Activated CD4-positive, alpha-beta memory T cell treated with anti-CD3 and anti-CD28 coated beads, Interleukin-2, amount 10 ng/mL, durations not matched to agents 7 days and 5 days (primary cell): ENCODE measurements at regions not wholly inside any gene's neighbourhood (a gene's known extent, or its start where the extent isn't known, plus 50 kb on each side); places are given as distances from the start of the nearest gene placed in this dataset.
"Not testable (repeated sequence)": the region's sequence is repeated elsewhere in the genome, so short reads cannot be mapped to it uniquely, and the experiment has no call there.

ENCODE experiments used
- CTCF ChIA-PET: fragments of 350-600 bp; sonication (Branson Sonifier 250); formaldehyde crosslinking; loops from one replicate; lab custom pipeline; 2021; ENCODE audit warnings: antibody characterized with exemption, inconsistent platforms; lab: Charles Lee
- POLR2A ChIA-PET: fragments of 350-600 bp; sonication (Branson Sonifier 250); formaldehyde crosslinking; loops from one replicate; lab custom pipeline; 2021; ENCODE audit warnings: antibody characterized with exemption; lab: Charles Lee
- DNase-seq: peaks from one replicate; pipeline ENCODE4 v3.0.0-alpha.2; 2020
- H3K27ac Mint-ChIP-seq: one replicate; pipeline ENCODE4 v1.8.0; 2021; ENCODE audit warnings: mild to moderate bottlenecking, mixed read lengths
- H3K27me3 Mint-ChIP-seq: one replicate; pipeline ENCODE4 v1.8.0; 2021; ENCODE audit warnings: mixed read lengths
- H3K36me3 Mint-ChIP-seq: one replicate; pipeline ENCODE4 v1.8.0; 2021; ENCODE audit warnings: low read depth, mixed read lengths
- H3K4me1 Mint-ChIP-seq: one replicate; pipeline ENCODE4 v1.8.0; 2021; ENCODE audit warnings: mixed read lengths
- H3K4me3 Mint-ChIP-seq: one replicate; pipeline ENCODE4 v1.8.0; 2021; ENCODE audit warnings: mild to moderate bottlenecking, mixed read lengths
- H3K9me3 Mint-ChIP-seq: one replicate; pipeline ENCODE4 v1.8.0; 2021; ENCODE audit warnings: mixed read lengths

DNA sequence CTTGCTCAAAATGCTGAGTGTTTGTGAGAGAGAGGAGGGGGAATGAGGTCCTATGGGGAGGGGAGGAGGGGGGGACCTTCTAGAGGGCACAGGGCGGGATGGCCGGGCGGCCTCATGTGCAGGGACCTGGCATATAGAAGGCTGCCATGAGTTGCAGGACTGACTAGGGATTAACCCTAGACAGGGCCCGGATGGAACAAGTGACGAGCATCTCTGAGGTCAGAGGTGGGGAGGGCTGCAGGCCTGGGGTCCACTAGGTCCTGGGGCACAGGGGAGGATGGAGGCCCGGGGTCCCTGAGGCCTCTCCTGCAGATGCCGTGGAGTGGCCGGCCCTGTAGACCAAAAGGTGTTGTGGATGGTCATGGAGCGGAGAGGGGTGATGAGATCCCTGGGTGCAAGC is 104.0 kb upstream of the EIF5 start:
- Mint-ChIP-seq H3K4me1 (no peaks in the 10 kb centered on the region), H3K27ac (no peak overlapping the region), H3K36me3 (no peaks in the 10 kb centered on the region), H3K4me3 (no peak overlapping the region), H3K27me3 (peaks cover 5% of the 10 kb centered on the region), H3K9me3 (no peaks in the 10 kb centered on the region)
- POLR2A ChIA-PET = no interaction called here
- DNase-seq = no peak
- CTCF ChIA-PET = no interaction called here

DNA sequence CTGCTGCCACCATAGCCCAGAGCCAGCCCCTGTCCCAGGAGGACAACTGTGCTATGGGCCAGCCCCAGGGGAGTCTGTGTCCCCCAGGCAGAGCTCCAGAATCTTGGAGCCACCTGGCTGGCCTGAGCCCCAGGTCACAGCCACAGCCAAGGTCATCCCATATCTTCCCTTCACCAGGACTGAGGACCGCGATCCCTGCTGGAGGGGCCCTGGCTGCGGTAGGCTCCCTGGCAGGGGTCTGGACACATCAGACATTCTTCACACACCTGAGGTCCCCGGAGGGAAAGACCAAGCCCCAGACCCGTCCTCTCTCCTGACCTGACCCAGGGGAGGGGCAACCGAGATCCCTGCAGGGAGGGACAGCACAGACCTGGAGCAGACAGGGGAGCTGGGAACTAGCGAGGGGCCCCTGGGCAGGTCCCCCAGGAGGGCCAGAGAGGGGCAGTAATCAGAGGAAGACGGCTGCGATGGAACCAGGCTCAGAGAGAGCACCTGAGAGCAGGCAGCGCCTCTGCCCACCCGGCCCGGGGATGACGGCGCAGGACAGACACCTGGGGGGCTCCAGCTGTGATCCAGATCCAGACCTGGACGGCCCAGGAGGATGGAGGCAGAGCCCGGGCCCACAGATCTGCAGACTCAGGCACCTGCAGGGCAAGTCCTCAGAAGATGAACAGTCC is 103.2 kb upstream of the EIF5 start:
- Mint-ChIP-seq H3K4me3 (no peak overlapping the region), H3K27ac (no peak overlapping the region), H3K36me3 (no peaks in the 10 kb centered on the region), H3K4me1 (no peaks in the 10 kb centered on the region), H3K27me3 (peaks cover 10% of the 10 kb centered on the region), H3K9me3 (no peaks in the 10 kb centered on the region)
- POLR2A ChIA-PET = no interaction called here
- DNase-seq = no peak
- CTCF ChIA-PET = no interaction called here

- no peaks in the 10 kb centered on the region for H3K36me3 Mint-ChIP-seq
- POLR2A ChIA-PET = no interaction called here
- H3K9me3 Mint-ChIP-seq = no peaks in the 10 kb centered on the region
- peaks cover 13% of the 10 kb centered on the region for H3K27me3 Mint-ChIP-seq
- CTCF ChIA-PET = no interaction called here
- no peaks in the 10 kb centered on the region for H3K4me1 Mint-ChIP-seq
- DNase-seq = no peak
- H3K4me3 Mint-ChIP-seq = no peak overlapping the region
- H3K27ac Mint-ChIP-seq = no peak overlapping the region
Observed at GRCh38 chr14:103231376-103232019, 102.5 kb upstream of the EIF5 start.

- no peaks in the 10 kb centered on the region for H3K9me3 Mint-ChIP-seq
- H3K27ac Mint-ChIP-seq = no peak overlapping the region
- ChIA-PET CTCF (no interaction called here), POLR2A (no interaction called here)
- DNase-seq = no peak
- no peak overlapping the region for H3K4me3 Mint-ChIP-seq
- H3K27me3 Mint-ChIP-seq = peaks cover 15% of the 10 kb centered on the region
- H3K36me3 Mint-ChIP-seq = no peaks in the 10 kb centered on the region
- H3K4me1 Mint-ChIP-seq = no peaks in the 10 kb centered on the region
Observed at GRCh38 chr14:103232031-103232808, 101.8 kb upstream of the EIF5 start.

DNA sequence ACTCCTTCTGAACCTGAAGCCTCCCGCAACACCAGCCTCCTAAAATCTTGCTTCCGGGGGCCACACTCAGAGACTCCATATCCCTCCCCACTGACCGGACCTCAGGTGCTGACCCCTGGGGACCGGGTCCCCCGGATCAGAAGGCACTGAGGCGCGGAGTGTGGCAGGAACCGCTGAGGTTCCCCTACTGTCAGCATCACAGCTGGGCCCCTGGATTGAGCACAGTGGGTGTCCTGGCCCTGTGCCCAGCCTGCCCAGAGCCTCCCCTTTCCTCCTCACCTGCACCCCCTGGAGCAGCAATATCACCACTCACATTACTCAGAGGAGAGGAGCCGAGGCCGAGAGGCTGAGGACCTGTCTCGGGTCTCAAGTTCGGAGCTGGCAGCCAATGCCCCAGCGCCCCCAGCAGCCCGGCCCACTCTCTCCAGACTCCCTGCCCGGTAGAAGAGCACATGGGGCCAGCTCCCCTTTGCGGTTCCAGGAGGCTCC is 101.2 kb upstream of the EIF5 start:
- DNase-seq = no peak
- Mint-ChIP-seq H3K4me1 (no peaks in the 10 kb centered on the region), H3K36me3 (no peaks in the 10 kb centered on the region), H3K27me3 (peaks cover 17% of the 10 kb centered on the region), H3K27ac (no peak overlapping the region), H3K4me3 (no peak overlapping the region), H3K9me3 (peaks cover 1% of the 10 kb centered on the region)
- CTCF ChIA-PET = no interaction called here
- POLR2A ChIA-PET = no interaction called here

GRCh38 chr14:103233328-103233727 is 100.7 kb upstream of the EIF5 start:
- DNase-seq = no peak
- peaks cover 6% of the 10 kb centered on the region for H3K9me3 Mint-ChIP-seq
- peaks cover 17% of the 10 kb centered on the region for H3K27me3 Mint-ChIP-seq
- ChIA-PET POLR2A (no interaction called here), CTCF (no interaction called here)
- no peak overlapping the region for H3K27ac Mint-ChIP-seq
- H3K4me1 Mint-ChIP-seq = no peaks in the 10 kb centered on the region
- H3K36me3 Mint-ChIP-seq = no peaks in the 10 kb centered on the region
- no peak overlapping the region for H3K4me3 Mint-ChIP-seq

DNA sequence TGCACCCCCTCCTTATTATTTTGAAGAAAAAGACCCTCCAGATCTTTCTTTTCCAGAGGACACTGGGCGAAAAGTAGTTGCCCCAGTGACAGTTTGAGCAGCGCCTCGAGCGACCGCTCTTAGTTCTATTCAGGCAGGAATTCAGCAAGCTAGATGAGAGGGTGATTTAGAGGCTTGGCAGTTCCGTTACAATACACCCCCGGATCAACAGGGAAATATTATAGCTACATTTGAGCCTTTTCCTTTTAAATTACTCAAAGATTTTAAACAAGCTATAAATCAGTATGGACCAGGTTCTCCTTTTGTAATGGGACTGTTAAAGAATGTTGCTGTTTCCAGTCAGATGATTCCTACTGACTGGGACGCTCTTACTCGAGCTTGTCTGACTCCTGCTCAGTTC is 99.2 kb upstream of the EIF5 start:
- H3K9me3 Mint-ChIP-seq = peaks cover 17% of the 10 kb centered on the region
- H3K4me3 Mint-ChIP-seq, H3K27ac Mint-ChIP-seq, POLR2A ChIA-PET, DNase-seq, H3K4me1 Mint-ChIP-seq, H3K36me3 Mint-ChIP-seq: not testable (repeated sequence)
- CTCF ChIA-PET = interaction anchor here (1.0 kb wide), 2 partner anchors 51 to 160 kb away, joined by 3 read pairs; no protein-coding TSS in a partner anchor
- H3K27me3 Mint-ChIP-seq = peaks cover 17% of the 10 kb centered on the region

DNA sequence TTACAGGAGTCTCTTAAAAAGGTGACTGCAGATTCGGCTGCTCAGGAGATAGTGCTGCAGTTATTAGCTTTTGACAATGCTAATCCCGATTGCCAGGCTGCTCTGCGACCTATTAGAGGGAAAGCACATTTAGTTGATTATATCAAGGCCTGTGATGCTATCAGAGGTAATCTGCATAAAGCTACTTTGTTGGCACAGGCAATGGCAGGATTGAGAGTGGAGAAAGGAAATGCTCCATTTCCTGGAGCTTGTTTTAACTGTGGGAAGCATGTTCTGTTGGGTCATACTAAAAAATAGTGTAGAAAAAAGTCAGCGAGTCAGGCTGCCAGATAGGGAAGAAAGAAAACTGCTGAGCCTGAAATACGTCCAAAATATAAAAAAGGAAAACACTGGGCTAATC is 98.5 kb upstream of the EIF5 start:
- H3K36me3 Mint-ChIP-seq, H3K27ac Mint-ChIP-seq, H3K4me3 Mint-ChIP-seq, H3K4me1 Mint-ChIP-seq, DNase-seq, POLR2A ChIA-PET: not testable (repeated sequence)
- peaks cover 17% of the 10 kb centered on the region for H3K9me3 Mint-ChIP-seq
- CTCF ChIA-PET = interaction anchor here (1.0 kb wide), 1 partner anchor 160 kb away, joined by 3 read pairs; no protein-coding TSS in a partner anchor
- peaks cover 17% of the 10 kb centered on the region for H3K27me3 Mint-ChIP-seq

GRCh38 chr14:103239751-103240150 is 94.3 kb upstream of the EIF5 start:
- no peak overlapping the region for H3K27ac Mint-ChIP-seq
- ChIA-PET CTCF (interaction anchor here (0.6 kb wide), 1 partner anchor 255 kb away, joined by 3 read pairs; no protein-coding TSS in a partner anchor), POLR2A (no interaction called here)
- H3K36me3 Mint-ChIP-seq = no peaks in the 10 kb centered on the region
- H3K4me1 Mint-ChIP-seq = no peaks in the 10 kb centered on the region
- no peak overlapping the region for H3K4me3 Mint-ChIP-seq
- peaks cover 26% of the 10 kb centered on the region for H3K27me3 Mint-ChIP-seq
- no peak for DNase-seq
- H3K9me3 Mint-ChIP-seq = peaks cover 17% of the 10 kb centered on the region

DNA sequence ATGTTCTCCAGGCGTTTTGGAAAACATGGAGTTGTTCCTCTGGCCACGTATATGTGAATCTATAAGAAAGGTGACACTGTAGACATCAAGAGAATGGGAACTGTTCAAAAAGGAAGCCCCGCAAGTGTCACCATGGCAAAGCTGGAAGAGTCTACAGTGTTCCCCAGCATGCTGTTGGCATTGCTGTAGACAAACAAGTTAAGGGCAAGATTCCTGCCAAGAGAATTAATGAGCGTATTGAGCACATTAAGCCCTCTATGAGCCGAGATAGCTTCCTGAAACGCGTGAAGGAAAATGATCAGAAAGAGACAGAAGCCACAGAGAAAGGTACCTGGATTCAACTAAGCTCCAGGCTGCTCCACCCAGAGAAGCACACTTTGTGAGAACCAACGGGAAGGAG is 92.5 kb upstream of the EIF5 start:
- no peaks in the 10 kb centered on the region for H3K36me3 Mint-ChIP-seq

DNA sequence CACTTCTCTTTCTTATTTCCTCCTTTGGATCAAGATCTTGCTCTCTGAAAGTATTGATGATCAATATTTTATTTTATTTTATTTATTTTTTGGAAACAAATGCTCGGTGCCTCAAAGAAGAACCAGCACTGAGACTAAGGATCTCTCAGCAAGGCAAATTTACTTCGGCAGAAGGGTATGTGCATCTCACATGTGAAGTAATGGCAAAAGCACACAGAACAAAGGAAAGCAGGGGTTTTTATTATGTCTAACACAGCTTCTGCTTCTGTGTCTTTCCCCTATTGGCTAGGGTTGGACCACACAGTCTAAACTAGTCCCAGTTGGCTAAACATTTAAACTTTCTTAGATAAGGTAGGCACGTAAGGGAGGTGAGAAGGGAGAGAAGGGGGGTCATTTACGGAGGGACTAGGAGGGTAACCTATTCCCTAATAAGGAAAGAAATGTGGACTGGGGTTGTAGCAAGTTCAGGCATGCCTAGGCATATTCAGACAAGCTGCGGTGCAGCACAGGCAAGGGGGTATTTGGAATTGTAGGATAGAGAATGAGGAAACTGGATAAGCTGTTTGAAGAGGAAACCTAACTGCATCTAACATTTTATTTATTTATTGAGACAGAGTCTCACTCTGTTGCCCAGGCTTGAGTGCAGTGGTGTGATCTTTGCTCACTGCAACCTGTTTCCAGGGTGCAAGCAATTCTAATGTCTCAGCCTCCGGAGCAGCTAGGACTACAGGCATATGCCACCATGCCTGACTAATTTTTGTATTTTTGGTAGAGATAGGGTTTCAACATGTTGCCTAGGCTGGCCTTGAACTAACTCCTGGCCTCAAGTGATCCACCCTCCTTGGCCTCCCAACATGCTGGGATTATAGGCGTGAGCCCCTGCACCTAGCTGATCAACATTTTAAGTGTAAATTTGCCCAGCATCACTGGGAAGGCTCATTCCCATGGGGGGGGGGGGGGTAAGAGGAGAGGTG is 90.0 kb upstream of the EIF5 start:
- Mint-ChIP-seq H3K4me3 (no peak overlapping the region), H3K36me3 (no peaks in the 10 kb centered on the region), H3K27ac (no peak overlapping the region), H3K27me3 (peaks cover 12% of the 10 kb centered on the region), H3K4me1 (no peaks in the 10 kb centered on the region), H3K9me3 (peaks cover 5% of the 10 kb centered on the region)
- POLR2A ChIA-PET = no interaction called here
- CTCF ChIA-PET = interaction anchor here (0.7 kb wide), 1 partner anchor 137 kb away, joined by 3 read pairs; no protein-coding TSS in a partner anchor
- DNase-seq = no peak

More for the DNA sequence above, 92.5 kb upstream of the EIF5 start:
- ChIA-PET POLR2A (no interaction called here), CTCF (no interaction called here)
- no peak for DNase-seq
- Mint-ChIP-seq H3K9me3 (peaks cover 17% of the 10 kb centered on the region), H3K4me1 (no peaks in the 10 kb centered on the region), H3K4me3 (no peak overlapping the region), H3K27ac (no peak overlapping the region), H3K27me3 (peaks cover 16% of the 10 kb centered on the region)

- CTCF ChIA-PET, H3K36me3 Mint-ChIP-seq, POLR2A ChIA-PET, DNase-seq, H3K4me1 Mint-ChIP-seq, H3K9me3 Mint-ChIP-seq, H3K27ac Mint-ChIP-seq, H3K4me3 Mint-ChIP-seq: not testable (repeated sequence)
- peaks cover 12% of the 10 kb centered on the region for H3K27me3 Mint-ChIP-seq
Observed at GRCh38 chr14:103245624-103246031, 88.4 kb upstream of the EIF5 start.
